H9 (cell line): ENCODE measurements at regions not wholly inside any gene's neighbourhood (a gene's known extent, or its start where the extent isn't known, plus 50 kb on each side); places are given as distances from the start of the nearest gene placed in this dataset.
A peak's percentile ranks its signal among the peaks of the same experiment; 100 is the strongest.

ENCODE experiments used
- DNase-seq: peaks from one replicate; pipeline ENCODE4 v3.0.0-alpha.2; 2017
- H2AFZ ChIP-seq: one replicate; pipeline ENCODE4 v1.6.1; 2013; ENCODE audit warnings: mild to moderate bottlenecking, low read length, control low read depth, moderate library complexity
- H2AK5ac ChIP-seq: 2 replicates; pipeline ENCODE4 v1.6.1; 2013; ENCODE audit warnings: low read length, control low read depth, mixed read lengths; ENCODE audit not compliant: insufficient read length
- H2BK120ac ChIP-seq: one replicate; pipeline ENCODE4 v1.6.1; 2013; ENCODE audit warnings: low read depth, mild to moderate bottlenecking, low read length, control low read depth, inconsistent platforms; ENCODE audit not compliant: poor library complexity, severe bottlenecking
- H2BK12ac ChIP-seq: 2 replicates; pipeline ENCODE4 v1.6.1; 2013; ENCODE audit warnings: low read length, control low read depth, mixed read lengths, low read depth; ENCODE audit not compliant: insufficient read length
- H2BK15ac ChIP-seq: 2 replicates; pipeline ENCODE4 v1.6.1; 2013; ENCODE audit warnings: low read depth, low read length, control low read depth
- H2BK20ac ChIP-seq: one replicate; pipeline ENCODE4 v1.6.1; 2013; ENCODE audit warnings: low read depth, mild to moderate bottlenecking, low read length, control low read depth, inconsistent platforms; ENCODE audit not compliant: poor library complexity, severe bottlenecking
- H2BK5ac ChIP-seq: 2 replicates; pipeline ENCODE4 v1.6.1; 2013; ENCODE audit warnings: low read length, control low read depth, mixed read lengths; ENCODE audit not compliant: insufficient read length
- H3K14ac ChIP-seq: 2 replicates; pipeline ENCODE4 v1.6.1; 2013; ENCODE audit warnings: low read length, control low read depth; ENCODE audit not compliant: insufficient read depth
- H3K18ac ChIP-seq: 2 replicates; pipeline ENCODE4 v1.6.1; 2013; ENCODE audit warnings: low read depth, mild to moderate bottlenecking, mixed read lengths, low read length, control low read depth; ENCODE audit not compliant: insufficient read length
- H3K23ac ChIP-seq: 2 replicates; pipeline ENCODE4 v1.6.1; 2013; ENCODE audit warnings: low read length, control low read depth, mixed read lengths, low read depth; ENCODE audit not compliant: insufficient read length
- H3K23me2 ChIP-seq: 2 replicates; pipeline ENCODE4 v1.6.1; 2013; ENCODE audit warnings: low read depth, mild to moderate bottlenecking, mixed read lengths, low read length, control low read depth; ENCODE audit not compliant: insufficient read length, poor library complexity, severe bottlenecking
- H3K27ac ChIP-seq: 2 replicates; pipeline ENCODE4 v1.5.1; 2013; ENCODE audit warnings: low read length, control low read depth, mixed read lengths, low read depth; ENCODE audit not compliant: insufficient read length
- H3K27me3 ChIP-seq: 2 replicates; pipeline ENCODE4 v1.6.1; 2013; ENCODE audit warnings: low read length, control low read depth, inconsistent platforms; ENCODE audit not compliant: insufficient read depth
- H3K4ac ChIP-seq: 2 replicates; pipeline ENCODE4 v1.6.1; 2013; ENCODE audit warnings: low read depth, mild to moderate bottlenecking, control low read depth, inconsistent platforms, low read length, moderate library complexity
- H3K4me1 ChIP-seq: 2 replicates; pipeline ENCODE4 v1.6.1; 2013; ENCODE audit warnings: low read length, control low read depth, inconsistent platforms; ENCODE audit not compliant: insufficient read depth
- H3K4me2 ChIP-seq: 2 replicates; pipeline ENCODE4 v1.6.1; 2013; ENCODE audit warnings: low read length, control low read depth, mixed read lengths; ENCODE audit not compliant: insufficient read length, insufficient read depth
- H3K56ac ChIP-seq: 2 replicates; pipeline ENCODE4 v1.6.1; 2013; ENCODE audit warnings: low read depth, mild to moderate bottlenecking, mixed read lengths, low read length, control low read depth; ENCODE audit not compliant: insufficient read length
- H3K79me1 ChIP-seq: 2 replicates; pipeline ENCODE4 v1.6.1; 2013; ENCODE audit warnings: low read depth, mild to moderate bottlenecking, moderate library complexity, low read length, control low read depth, inconsistent platforms; ENCODE audit not compliant: insufficient read depth, poor library complexity, severe bottlenecking
- H3K79me2 ChIP-seq: 2 replicates; pipeline ENCODE4 v1.6.1; 2013; ENCODE audit warnings: low read length, control low read depth, inconsistent platforms; ENCODE audit not compliant: insufficient read depth
- H3K9ac ChIP-seq: 2 replicates; pipeline ENCODE4 v1.6.1; 2013; ENCODE audit warnings: low read length, control low read depth, mixed read lengths; ENCODE audit not compliant: insufficient read length; ENCODE audit errors: extremely low read depth
- H3K9me3 ChIP-seq: one replicate; pipeline ENCODE4 v1.6.1; 2013; ENCODE audit warnings: low read depth, low read length, inconsistent platforms; ENCODE audit not compliant: control insufficient read depth
- H3T11ph ChIP-seq: one replicate; pipeline ENCODE4 v1.6.1; 2013; ENCODE audit warnings: mild to moderate bottlenecking, low read length, control low read depth, inconsistent platforms
- H4K20me1 ChIP-seq: one replicate; pipeline ENCODE4 v1.6.1; 2013; ENCODE audit not compliant: control insufficient read depth, insufficient read length, insufficient read depth
- H4K5ac ChIP-seq: 2 replicates; pipeline ENCODE4 v1.6.1; 2013; ENCODE audit warnings: low read depth, mild to moderate bottlenecking, mixed read lengths, low read length, control low read depth; ENCODE audit not compliant: insufficient read length
- H4K8ac ChIP-seq: replicated peaks from 2 replicates; pipeline ENCODE4 v1.6.1; 2013; ENCODE audit warnings: low read length, control low read depth, mixed read lengths, low read depth; ENCODE audit not compliant: insufficient read length
- H4K91ac ChIP-seq: 2 replicates; pipeline ENCODE4 v1.6.1; 2013; ENCODE audit warnings: low read depth, mild to moderate bottlenecking, moderate library complexity, mixed read lengths, low read length, control low read depth; ENCODE audit not compliant: insufficient read length
- H3K27ac Mint-ChIP-seq, 3 experiments: 2 replicates in 2 of 3; 3 replicates in 1 of 3; pipeline ENCODE4 v1.8.0; 2020 to 2021; ENCODE audit warnings: mixed read lengths in 3 of 3, mild to moderate bottlenecking in 1 of 3, moderate library complexity in 1 of 3
- H3K27me3 Mint-ChIP-seq: 2 replicates; pipeline ENCODE4 v1.8.0; 2021; ENCODE audit warnings: low read depth, mild to moderate bottlenecking, moderate library complexity, mixed read lengths
- H3K36me3 Mint-ChIP-seq, 3 experiments: 2 replicates in 2 of 3; 3 replicates in 1 of 3; pipeline ENCODE4 v1.8.0; 2020 to 2021; ENCODE audit warnings: low read depth in 3 of 3, mixed read lengths in 3 of 3; ENCODE audit not compliant: insufficient read depth in 1 of 3
- H3K4me1 Mint-ChIP-seq, 2 experiments: 2 replicates each; pipeline ENCODE4 v1.8.0; 2020; ENCODE audit warnings: mixed read lengths in 2 of 2
- H3K4me3 Mint-ChIP-seq, 2 experiments: 2 replicates in 1 of 2; 3 replicates in 1 of 2; pipeline ENCODE4 v1.8.0; 2020 to 2021; ENCODE audit warnings: mild to moderate bottlenecking in 2 of 2, mixed read lengths in 2 of 2, moderate library complexity in 1 of 2
- H3K9me3 Mint-ChIP-seq, 2 experiments: 2 replicates in 1 of 2; 3 replicates in 1 of 2; pipeline ENCODE4 v1.8.0; 2020; ENCODE audit warnings: mild to moderate bottlenecking in 2 of 2, mixed read lengths in 2 of 2, moderate library complexity in 1 of 2
- CTCF ChIP-seq: fragments of 200-600 bp; sonication (generic); conservative IDR thresholded peaks from 3 replicates; pipeline ENCODE4 v1.8.0; 2021; ENCODE audit warnings: antibody characterized with exemption, mild to moderate bottlenecking
- WGBS: extraction: QIAGEN DNeasy Blood & Tissue Kit; methylation state at CpG from one replicate; pipeline ENCODE4 v1.1.7; 2013; ENCODE audit warnings: missing lambda C conversion rate, low lambda C conversion rate, mixed read lengths; ENCODE audit not compliant: insufficient read length; ENCODE audit errors: extremely low coverage; 5-methylcytosine and 5-hydroxymethylcytosine counted together

- WGBS, result no CpG with 5 or more reads among the region's 2 CpGs
- H3K56ac ChIP-seq, result no peak overlapping the region
- H3K4me1 ChIP-seq, result no peaks in the 10 kb centered on the region; the same call in 1 of the 2 replicates
- H3K79me2 ChIP-seq, result no peaks in the 10 kb centered on the region
- H2AFZ ChIP-seq, result no peak overlapping the region
- H3K23ac ChIP-seq, result no peak overlapping the region
- H3K27me3 ChIP-seq, result no peaks in the 10 kb centered on the region
- no peaks in the 10 kb centered on the region for H3K27me3 Mint-ChIP-seq
- H3K23me2 ChIP-seq, result no peaks in the 10 kb centered on the region
- no peak overlapping the region for H2BK5ac ChIP-seq
- no peak overlapping the region for H2BK20ac ChIP-seq
- H2BK120ac ChIP-seq, result no peak overlapping the region
- peaks cover 13 to 21% of the 10 kb centered on the region in 2 experiments for H3K9me3 Mint-ChIP-seq
- no peak overlapping the region for H2BK15ac ChIP-seq
- no peak overlapping the region for H2AK5ac ChIP-seq
- no peak for TF ChIP-seq CTCF
- H4K20me1 ChIP-seq, result no peaks in the 10 kb centered on the region
- no peak overlapping the region for H3K4ac ChIP-seq
- no peak overlapping the region for H3K27ac ChIP-seq
- no peak overlapping the region for H4K91ac ChIP-seq
- H3K79me1 ChIP-seq, result no peaks in the 10 kb centered on the region
- H3K27ac Mint-ChIP-seq, result peak overlapping the region in 1 of 3 experiments; percentile 57; a peak in 1 of 7 replicates
- no peak overlapping the region for H3K14ac ChIP-seq
- H3K9ac ChIP-seq, result no peak overlapping the region
- H3K36me3 Mint-ChIP-seq, result peaks cover 10 to 22% (median 19%) of the 10 kb centered on the region in 3 experiments
- H3K4me3 Mint-ChIP-seq, result no peak overlapping the region
- DNase-seq, result no peak
- no peak overlapping the region for H4K5ac ChIP-seq
- no peak overlapping the region for H3K4me2 ChIP-seq
- no peak overlapping the region for H3K18ac ChIP-seq
- H3K4me1 Mint-ChIP-seq, result peaks cover 20 to 24% of the 10 kb centered on the region in 2 experiments
- H3T11ph ChIP-seq, result no peak overlapping the region
- no peak overlapping the region for H2BK12ac ChIP-seq
- no peak overlapping the region for H4K8ac ChIP-seq
- no peaks in the 10 kb centered on the region for H3K9me3 ChIP-seq
Observed at GRCh38 chr5:25458628-25459027, 813.9 kb upstream of the CDH10 start.
